ENCODE measurements at regions not wholly inside any gene's neighbourhood (a gene's known extent, or its start where the extent isn't known, plus 50 kb on each side); places are given as distances from the start of the nearest gene placed in this dataset.
"Not testable (repeated sequence)": the region's sequence is repeated elsewhere in the genome, so short reads cannot be mapped to it uniquely, and the experiment has no call there.

DNA sequence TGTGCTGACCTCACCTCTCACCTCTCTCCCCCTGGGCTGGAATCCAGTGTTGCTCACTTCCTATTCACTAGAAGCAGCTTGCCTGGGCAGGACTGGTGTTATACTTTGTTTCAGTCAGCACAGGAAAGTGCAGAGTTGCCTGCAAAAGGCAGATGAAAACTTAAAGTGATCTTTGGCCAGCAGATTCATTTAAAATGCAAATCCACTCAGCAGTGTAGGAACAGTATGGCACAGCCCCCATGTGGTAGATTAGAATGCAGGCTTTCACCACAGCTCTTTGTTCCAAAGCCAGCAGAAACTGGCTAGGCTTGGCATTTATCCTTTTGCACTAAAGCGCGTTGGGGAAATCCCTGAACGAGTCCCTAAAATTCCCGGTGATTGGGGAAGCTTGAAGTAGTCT, 301.2 kb downstream of the OR4C45 start:
- DNase-seq, result no peak
- H3K4me3 ChIP-seq, result no peak overlapping the region
- no peaks in the 10 kb centered on the region for H3K27me3 ChIP-seq
- 70% methylated on average over 4 of the region's 4 CpGs; no CpG with 5 or more reads in 1 of the 2 donors for WGBS, 2 donors (ENCODE audit: low coverage in 1 of 2)
- peaks cover 0 to 8% of the 10 kb centered on the region in 2 donors for H3K9me3 ChIP-seq
- intact Hi-C loops (cut with DNase I; ENCODE audit: low total_unique reads) (no loop called here), in situ Hi-C loops (cut with MboI; ENCODE audit: low pct_ligation_motif_present in 1 of 4, low pct_unique_long_range_greater_than_20kb in 1 of 4, low sequenced_read_pairs in 3 of 4) (loop anchor here in 3 of 4 donors (25.0 kb wide), 2 partner anchors 197 to 247 kb away; no protein-coding TSS in a partner anchor)
- H3K27ac ChIP-seq, result no peak overlapping the region
- H3K36me3 ChIP-seq, result no peaks in the 10 kb centered on the region
- no peaks in the 10 kb centered on the region for H3K4me1 ChIP-seq
- TF ChIP-seq, protein P1, sequence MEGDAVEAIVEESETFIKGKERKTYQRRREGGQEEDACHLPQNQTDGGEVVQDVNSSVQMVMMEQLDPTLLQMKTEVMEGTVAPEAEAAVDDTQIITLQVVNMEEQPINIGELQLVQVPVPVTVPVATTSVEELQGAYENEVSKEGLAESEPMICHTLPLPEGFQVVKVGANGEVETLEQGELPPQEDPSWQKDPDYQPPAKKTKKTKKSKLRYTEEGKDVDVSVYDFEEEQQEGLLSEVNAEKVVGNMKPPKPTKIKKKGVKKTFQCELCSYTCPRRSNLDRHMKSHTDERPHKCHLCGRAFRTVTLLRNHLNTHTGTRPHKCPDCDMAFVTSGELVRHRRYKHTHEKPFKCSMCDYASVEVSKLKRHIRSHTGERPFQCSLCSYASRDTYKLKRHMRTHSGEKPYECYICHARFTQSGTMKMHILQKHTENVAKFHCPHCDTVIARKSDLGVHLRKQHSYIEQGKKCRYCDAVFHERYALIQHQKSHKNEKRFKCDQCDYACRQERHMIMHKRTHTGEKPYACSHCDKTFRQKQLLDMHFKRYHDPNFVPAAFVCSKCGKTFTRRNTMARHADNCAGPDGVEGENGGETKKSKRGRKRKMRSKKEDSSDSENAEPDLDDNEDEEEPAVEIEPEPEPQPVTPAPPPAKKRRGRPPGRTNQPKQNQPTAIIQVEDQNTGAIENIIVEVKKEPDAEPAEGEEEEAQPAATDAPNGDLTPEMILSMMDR (IDR thresholded peaks at IDR 0.05), result no peak
- TF ChIP-seq EP300 (IDR thresholded peaks at IDR 0.05; ENCODE audit: low read depth) (no peak), POLR2A (IDR thresholded peaks at IDR 0.05) (no peak), POLR2AphosphoS5 (IDR thresholded peaks at IDR 0.05) (no peak)

- H3K4me3 ChIP-seq; H3K27me3 ChIP-seq; H3K4me1 ChIP-seq; H3K9me3 ChIP-seq; intact Hi-C loops (cut with DNase I; ENCODE audit: low total_unique reads); H3K36me3 ChIP-seq; H3K27ac ChIP-seq; DNase-seq: not testable (repeated sequence)
- in situ Hi-C loops (cut with MboI; ENCODE audit: low pct_ligation_motif_present in 1 of 4, low pct_unique_long_range_greater_than_20kb in 1 of 4, low sequenced_read_pairs in 3 of 4), result loop anchor here in 3 of 4 donors (25.0 kb wide), 2 partner anchors 200 to 250 kb away; no protein-coding TSS in a partner anchor
- WGBS, 2 donors (ENCODE audit: low coverage in 1 of 2), result 0% methylated on average over 1 of the region's 1 CpG; no CpG with 5 or more reads in 1 of the 2 donors
Observed at GRCh38 chr11:50337432-50337831, 304.8 kb downstream of the OR4C45 start.

- H3K9me3 ChIP-seq; intact Hi-C loops (cut with DNase I; ENCODE audit: low total_unique reads); H3K4me1 ChIP-seq; H3K36me3 ChIP-seq; H3K4me3 ChIP-seq; H3K27ac ChIP-seq; DNase-seq; H3K27me3 ChIP-seq: not testable (repeated sequence)
- in situ Hi-C loops (cut with MboI; ENCODE audit: low pct_ligation_motif_present in 1 of 4, low pct_unique_long_range_greater_than_20kb in 1 of 4, low sequenced_read_pairs in 3 of 4), result loop anchor here in 3 of 4 donors (25.0 kb wide), 2 partner anchors 211 to 261 kb away; no protein-coding TSS in a partner anchor
- WGBS, 2 donors (ENCODE audit: low coverage in 1 of 2), result no CpG with 5 or more reads among the region's 3 CpGs
Observed at GRCh38 chr11:50348018-50348417, 315.3 kb downstream of the OR4C45 start.

DNA sequence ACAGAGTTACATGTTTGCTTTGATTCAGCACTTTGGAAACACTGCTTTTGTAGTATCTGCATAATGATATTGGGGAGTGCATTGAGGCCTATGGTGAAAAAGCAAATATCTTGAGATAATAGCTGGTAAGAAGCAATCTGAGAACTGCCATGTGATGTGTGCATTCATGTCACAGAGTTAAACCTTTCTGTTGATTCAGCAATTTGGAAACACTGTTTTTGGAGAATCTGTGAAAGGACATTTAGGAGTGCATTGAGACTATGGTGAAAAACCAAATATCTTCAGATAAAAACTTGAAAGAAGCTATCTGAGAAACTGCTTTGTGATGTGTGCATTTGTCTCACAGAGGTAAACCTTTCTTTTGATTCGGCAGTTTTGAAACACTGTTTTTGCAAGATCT, 346.8 kb downstream of the OR4C45 start:
- TF ChIP-seq POLR2AphosphoS5 (IDR thresholded peaks at IDR 0.05), result no peak
- TF ChIP-seq EP300 (IDR thresholded peaks at IDR 0.05; ENCODE audit: low read depth), result no peak
- TF ChIP-seq POLR2A (IDR thresholded peaks at IDR 0.05), result no peak
- TF ChIP-seq, protein P1 (IDR thresholded peaks at IDR 0.05), result no peak
- WGBS, 2 donors (ENCODE audit: low coverage in 1 of 2), result 92 to 95% methylated on average over 1 of the region's 1 CpG
- H3K27ac ChIP-seq, result no peak overlapping the region
- in situ Hi-C loops (cut with MboI; ENCODE audit: low pct_ligation_motif_present in 1 of 4, low pct_unique_long_range_greater_than_20kb in 1 of 4, low sequenced_read_pairs in 3 of 4), result no loop called here
- H3K9me3 ChIP-seq, result peaks cover 55 to 89% of the 10 kb centered on the region in 2 donors
- H3K27me3 ChIP-seq, result no peaks in the 10 kb centered on the region
- no peaks in the 10 kb centered on the region for H3K36me3 ChIP-seq
- H3K4me1 ChIP-seq, result no peaks in the 10 kb centered on the region
- intact Hi-C loops (cut with DNase I; ENCODE audit: low total_unique reads), result no loop called here
- no peak overlapping the region for H3K4me3 ChIP-seq
- no peak for DNase-seq

GRCh38 chr11:50394017-50394416, 361.3 kb downstream of the OR4C45 start:
- H3K36me3 ChIP-seq, result no peaks in the 10 kb centered on the region
- no peak for DNase-seq
- WGBS, 2 donors (ENCODE audit: low coverage in 1 of 2), result 76 to 92% methylated on average over 2 of the region's 2 CpGs
- H3K27me3 ChIP-seq, result no peaks in the 10 kb centered on the region
- no peak overlapping the region for H3K27ac ChIP-seq
- no peak overlapping the region for H3K4me3 ChIP-seq
- no peaks in the 10 kb centered on the region for H3K4me1 ChIP-seq
- intact Hi-C loops (cut with DNase I; ENCODE audit: low total_unique reads), result no loop called here
- in situ Hi-C loops (cut with MboI; ENCODE audit: low pct_ligation_motif_present in 1 of 4, low pct_unique_long_range_greater_than_20kb in 1 of 4, low sequenced_read_pairs in 3 of 4), result no loop called here
- TF ChIP-seq, protein P1 (IDR thresholded peaks at IDR 0.05), result no peak
- TF ChIP-seq POLR2AphosphoS5 (IDR thresholded peaks at IDR 0.05), result no peak
- no peak for TF ChIP-seq EP300 (IDR thresholded peaks at IDR 0.05; ENCODE audit: low read depth)
- TF ChIP-seq POLR2A (IDR thresholded peaks at IDR 0.05), result no peak
- H3K9me3 ChIP-seq, result peaks cover 58 to 97% of the 10 kb centered on the region in 2 donors

Data from transverse colon (tissue), 4 donors.